NT2/D1 (cell line): ENCODE measurements at regions not wholly inside any gene's neighbourhood (a gene's known extent, or its start where the extent isn't known, plus 50 kb on each side); places are given as distances from the start of the nearest gene placed in this dataset.
"Not testable (repeated sequence)": the region's sequence is repeated elsewhere in the genome, so short reads cannot be mapped to it uniquely, and the experiment has no call there.

Experiments
- DNase-seq: peaks from one replicate; pipeline ENCODE4 v3.0.0-alpha.2; 2011; ENCODE audit warnings: low read depth, low spot score
- H3K27me3 ChIP-seq: 2 replicates; pipeline ENCODE4 v1.6.0; 2011; ENCODE audit warnings: mild to moderate bottlenecking; ENCODE audit not compliant: insufficient read length, insufficient read depth
- H3K36me3 ChIP-seq: 2 replicates; pipeline ENCODE4 v1.6.1; 2011; ENCODE audit warnings: mild to moderate bottlenecking, low read length, mixed read lengths; ENCODE audit not compliant: insufficient read depth, insufficient read length
- H3K4me1 ChIP-seq: 2 replicates; pipeline ENCODE4 v1.5.1; 2011; ENCODE audit not compliant: insufficient read depth, insufficient read length
- H3K4me3 ChIP-seq: 2 replicates; pipeline ENCODE4 v1.5.1; 2011; ENCODE audit warnings: low read depth; ENCODE audit not compliant: insufficient read length
- H3K9ac ChIP-seq: 2 replicates; pipeline ENCODE4 v1.6.0; 2011; ENCODE audit warnings: low read depth; ENCODE audit not compliant: insufficient read length
- H3K9me3 ChIP-seq: 2 replicates; pipeline ENCODE4 v1.5.1; 2011; ENCODE audit warnings: mild to moderate bottlenecking, low read length; ENCODE audit not compliant: insufficient read depth
- SUZ12 ChIP-seq: IDR thresholded peaks from 2 replicates; pipeline ENCODE4 v1.6.1; 2011; ENCODE audit not compliant: insufficient read length, insufficient read depth; ENCODE audit errors: extremely low read depth
- YY1 ChIP-seq: IDR thresholded peaks from 2 replicates; pipeline ENCODE4 v1.6.1; 2011; ENCODE audit not compliant: insufficient read length, insufficient read depth
- ZNF274 ChIP-seq: IDR thresholded peaks from 2 replicates; pipeline ENCODE4 v1.6.1; 2011; ENCODE audit warnings: mild to moderate bottlenecking, low read depth, low read length

GRCh38 chr11:54927704-54928103, 221.1 kb downstream of the OR4A5 start:
- TF ChIP-seq YY1 = no peak
- no peak for TF ChIP-seq SUZ12
- TF ChIP-seq ZNF274 = no peak
- peaks cover 64% of the 10 kb centered on the region for H3K9me3 ChIP-seq
- H3K27me3 ChIP-seq = no peaks in the 10 kb centered on the region
- no peak overlapping the region for H3K9ac ChIP-seq
- no peak for DNase-seq
- H3K36me3 ChIP-seq = no peaks in the 10 kb centered on the region
- no peaks in the 10 kb centered on the region for H3K4me1 ChIP-seq
- H3K4me3 ChIP-seq = no peak overlapping the region

DNA sequence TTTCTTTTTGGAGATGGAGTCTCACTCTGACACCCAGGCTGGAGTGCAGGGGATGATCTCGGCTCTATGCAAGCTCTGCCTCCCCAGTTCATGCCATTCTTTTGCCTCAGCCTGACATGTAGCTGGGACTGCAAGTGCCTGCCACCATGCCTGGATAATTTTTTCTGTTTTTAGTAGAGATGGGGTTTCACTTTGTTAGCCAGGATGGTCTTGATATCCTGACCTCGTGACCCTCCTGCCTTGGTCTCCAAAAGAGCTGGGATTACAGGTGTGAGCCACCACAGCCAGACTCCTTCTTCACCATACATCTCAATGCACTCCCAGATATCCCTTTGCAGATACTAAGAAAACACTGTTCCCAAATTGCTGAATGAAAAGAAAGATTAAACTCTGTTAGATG, 224.3 kb downstream of the OR4A5 start:
- Histone ChIP-seq H3K36me3 (no peaks in the 10 kb centered on the region), H3K27me3 (no peaks in the 10 kb centered on the region), H3K4me3 (no peak overlapping the region), H3K9me3 (peaks cover 74% of the 10 kb centered on the region), H3K9ac (no peak overlapping the region), H3K4me1 (no peaks in the 10 kb centered on the region)
- no peak for DNase-seq
- TF ChIP-seq ZNF274 = no peak

- peaks cover 26% of the 10 kb centered on the region for H3K9me3 ChIP-seq
- no peak overlapping the region for H3K9ac ChIP-seq
- H3K4me1 ChIP-seq = no peaks in the 10 kb centered on the region
- no peak for TF ChIP-seq SUZ12
- no peak for TF ChIP-seq ZNF274
- no peak for TF ChIP-seq YY1
- H3K4me3 ChIP-seq = no peak overlapping the region
- DNase-seq = no peak
- H3K27me3 ChIP-seq = no peaks in the 10 kb centered on the region
- no peaks in the 10 kb centered on the region for H3K36me3 ChIP-seq
Measured at GRCh38 chr11:54944211-54944610, 237.6 kb downstream of the OR4A5 start.

GRCh38 chr11:54946424-54946823, 239.8 kb downstream of the OR4A5 start:
- Histone ChIP-seq H3K4me3 (no peak overlapping the region), H3K36me3 (no peaks in the 10 kb centered on the region), H3K27me3 (no peaks in the 10 kb centered on the region), H3K9me3 (peaks cover 15% of the 10 kb centered on the region), H3K9ac (no peak overlapping the region), H3K4me1 (no peaks in the 10 kb centered on the region)
- TF ChIP-seq ZNF274 (no peak), YY1 (no peak), SUZ12 (no peak)
- no peak for DNase-seq

DNA sequence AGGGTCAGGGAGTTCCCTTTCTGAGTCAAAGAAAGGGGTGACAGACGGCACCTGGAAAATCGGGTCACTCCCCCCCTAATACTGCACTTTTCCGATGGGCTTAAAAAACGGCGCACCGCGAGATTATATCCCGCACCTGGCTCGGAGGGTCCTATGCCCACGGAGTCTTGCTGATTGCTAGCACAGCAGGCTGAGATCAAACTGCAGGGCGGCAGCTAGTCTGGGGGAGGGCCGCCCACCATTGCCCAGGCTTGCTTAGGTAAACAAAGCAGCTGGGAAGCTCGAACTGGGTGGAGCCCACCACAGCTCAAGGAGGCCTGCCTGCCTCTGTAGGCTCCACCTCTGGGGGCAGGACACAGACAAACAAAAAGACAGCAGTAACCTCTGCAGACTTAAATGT, 240.5 kb downstream of the OR4A5 start:
- H3K9ac ChIP-seq, H3K27me3 ChIP-seq, H3K9me3 ChIP-seq, H3K4me3 ChIP-seq, H3K36me3 ChIP-seq, H3K4me1 ChIP-seq, DNase-seq: not testable (repeated sequence)

DNA sequence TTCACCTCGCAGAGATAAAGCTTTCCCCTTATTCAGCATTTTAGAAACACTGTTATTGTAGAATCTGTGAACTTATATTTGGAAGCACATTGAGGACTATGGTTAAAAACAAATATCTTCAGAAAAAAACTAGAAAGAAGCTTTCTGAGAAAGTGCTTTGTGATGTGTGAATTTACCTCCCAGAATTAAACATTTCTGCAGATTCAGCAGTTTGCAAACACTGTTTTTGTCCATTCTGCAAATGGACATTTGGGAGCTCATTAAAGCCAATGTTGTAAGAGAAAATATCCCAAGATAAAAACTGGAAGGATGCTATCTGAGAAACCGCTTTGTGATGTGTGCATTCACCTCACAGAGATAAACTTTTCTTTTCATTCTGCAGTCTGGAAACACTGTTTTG, 272.7 kb downstream of the OR4A5 start:
- no peaks in the 10 kb centered on the region for H3K27me3 ChIP-seq
- peaks cover 40% of the 10 kb centered on the region for H3K9me3 ChIP-seq
- no peaks in the 10 kb centered on the region for H3K4me1 ChIP-seq
- H3K36me3 ChIP-seq = no peaks in the 10 kb centered on the region
- DNase-seq = no peak
- H3K4me3 ChIP-seq = no peak overlapping the region
- no peak overlapping the region for H3K9ac ChIP-seq
- TF ChIP-seq YY1 (no peak), ZNF274 (no peak), SUZ12 (no peak)

- H3K9me3 ChIP-seq = 0 out of 2 replicates have a peak, but pooled peaks cover 4% of the 10 kb centered on the region
- no peak overlapping the region for H3K9ac ChIP-seq
- H3K4me3 ChIP-seq = no peak overlapping the region
- H3K27me3 ChIP-seq = no peaks in the 10 kb centered on the region
- TF ChIP-seq SUZ12 = no peak
- no peak for TF ChIP-seq ZNF274
- no peak for TF ChIP-seq YY1
- H3K36me3 ChIP-seq = no peaks in the 10 kb centered on the region
- no peak for DNase-seq
- H3K4me1 ChIP-seq = no peaks in the 10 kb centered on the region
Measured at GRCh38 chr11:54985731-54986130, 276.2 kb upstream of the TRIM48 start.

- H3K4me3 ChIP-seq, H3K9ac ChIP-seq, DNase-seq, H3K27me3 ChIP-seq, H3K4me1 ChIP-seq, H3K36me3 ChIP-seq: not testable (repeated sequence)
- peaks cover 38% of the 10 kb centered on the region for H3K9me3 ChIP-seq
Measured at GRCh38 chr11:55028837-55029236, 233.1 kb upstream of the TRIM48 start.
